DND-41 (cell line): ENCODE measurements at regions not wholly inside any gene's neighbourhood (a gene's known extent, or its start where the extent isn't known, plus 50 kb on each side); places are given as distances from the start of the nearest gene placed in this dataset.
A peak's percentile ranks its signal among the peaks of the same experiment; 100 is the strongest.
"Not testable (repeated sequence)": the region's sequence is repeated elsewhere in the genome, so short reads cannot be mapped to it uniquely, and the experiment has no call there.

Source experiments
- ATAC-seq: fragments of 200-7000 bp; cut with Tn5 transposase; 3 replicates; pipeline ENCODE4 v1.9.1; 2021; ENCODE audit warnings: low read depth; ENCODE audit not compliant: insufficient read depth
- DNase-seq: peaks from one replicate; pipeline ENCODE4 v3.0.0-alpha.2; 2020
- H2AFZ ChIP-seq: 2 replicates; pipeline ENCODE4 v1.6.0; 2012; ENCODE audit warnings: low read depth, low read length
- H3K27ac ChIP-seq: 2 replicates; pipeline ENCODE4 v1.5.1; 2012; ENCODE audit warnings: low read length, inconsistent platforms
- H3K27me3 ChIP-seq: fragments of 200-600 bp; sonication (generic); 2 replicates; pipeline ENCODE4 v1.6.0; 2012; ENCODE audit warnings: low read length, mild to moderate bottlenecking, inconsistent platforms; ENCODE audit not compliant: insufficient read depth, poor library complexity
- H3K36me3 ChIP-seq: 2 replicates; pipeline ENCODE4 v1.5.1; 2012; ENCODE audit warnings: low read length, inconsistent platforms; ENCODE audit not compliant: insufficient read depth
- H3K4me1 ChIP-seq: 2 replicates; pipeline ENCODE4 v1.5.1; 2012; ENCODE audit warnings: mild to moderate bottlenecking, low read length; ENCODE audit not compliant: insufficient read depth
- H3K4me2 ChIP-seq: 2 replicates; pipeline ENCODE4 v1.6.0; 2012; ENCODE audit warnings: mild to moderate bottlenecking, moderate library complexity, low read length, inconsistent platforms; ENCODE audit not compliant: insufficient read depth
- H3K4me3 ChIP-seq, 2 experiments: fragments of 200-600 bp in 1 of 2; shearing (Covaris generic) in 1 of 2; 2 replicates each; pipeline ENCODE4 v1.5.1; 2012 to 2016; ENCODE audit warnings: inconsistent platforms in 2 of 2, low read length in 2 of 2, mild to moderate bottlenecking in 2 of 2, low read depth in 1 of 2, moderate library complexity in 1 of 2
- H3K79me2 ChIP-seq: 2 replicates; pipeline ENCODE4 v1.6.0; 2012; ENCODE audit warnings: low read length, inconsistent platforms; ENCODE audit not compliant: insufficient read depth
- H3K9ac ChIP-seq: 2 replicates; pipeline ENCODE4 v1.6.0; 2012; ENCODE audit warnings: low read depth, mild to moderate bottlenecking, inconsistent platforms, low read length, moderate library complexity
- H3K9me3 ChIP-seq: 2 replicates; pipeline ENCODE4 v1.5.1; 2012; ENCODE audit warnings: low read length, moderate library complexity, mild to moderate bottlenecking, inconsistent platforms; ENCODE audit not compliant: insufficient read depth, severe bottlenecking
- H4K20me1 ChIP-seq: 2 replicates; pipeline ENCODE4 v1.6.0; 2012; ENCODE audit warnings: low read length; ENCODE audit not compliant: insufficient read depth
- CTCF ChIP-seq: IDR thresholded peaks from 2 replicates; pipeline ENCODE4 v1.5.1; 2012; ENCODE audit warnings: borderline replicate concordance, low read length, moderate library complexity, mild to moderate bottlenecking; ENCODE audit not compliant: poor library complexity, severe bottlenecking; ENCODE audit errors: extremely low read depth
- EZH2 ChIP-seq: IDR thresholded peaks from 3 replicates; pipeline ENCODE4 v1.6.1; 2012; ENCODE audit warnings: borderline replicate concordance, low read depth, mild to moderate bottlenecking, moderate library complexity, low read length, inconsistent platforms; ENCODE audit not compliant: severe bottlenecking

DNA sequence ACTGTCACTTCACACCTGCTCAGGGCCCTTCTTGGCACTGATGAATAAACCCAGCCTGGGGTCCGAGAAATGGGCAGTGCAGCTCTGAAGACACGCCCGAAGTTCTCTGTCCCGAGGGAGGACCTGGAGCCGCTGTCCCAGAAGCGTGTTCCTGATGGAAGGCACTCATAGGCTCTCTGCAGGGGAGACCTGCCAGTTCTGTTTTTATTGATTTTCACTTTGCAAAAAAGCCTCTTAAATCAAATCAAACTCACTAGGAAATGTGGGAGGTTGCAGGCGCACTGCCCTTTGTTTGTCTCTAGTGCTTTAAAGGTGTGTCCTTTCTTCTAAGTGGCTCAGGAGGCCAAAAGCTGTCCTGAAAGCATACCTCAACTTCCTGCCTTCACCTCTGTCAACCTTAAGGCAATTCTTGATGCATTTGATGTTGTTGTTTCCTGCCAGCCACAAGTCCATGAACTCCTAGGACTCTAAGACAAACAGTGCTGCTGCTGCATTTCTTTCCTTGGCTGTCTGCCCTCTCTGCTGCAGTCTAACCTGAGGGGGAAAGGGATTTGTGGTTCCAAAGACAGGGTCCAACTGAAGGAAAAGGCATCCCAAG, 663.2 kb downstream of the UQCRFS1 start:
- no peak overlapping the region for H3K9ac ChIP-seq
- DNase-seq: no peak
- ATAC-seq: no peak; the same call in 2 of the 3 replicates
- no peaks in the 10 kb centered on the region for H3K27me3 ChIP-seq
- H3K27ac ChIP-seq: peak overlapping the region; percentile 48
- peak overlapping the region; percentile 0; the same call in 1 of the 2 replicates for H2AFZ ChIP-seq
- H3K9me3 ChIP-seq: no peaks in the 10 kb centered on the region
- no peaks in the 10 kb centered on the region for H3K79me2 ChIP-seq
- H4K20me1 ChIP-seq: no peaks in the 10 kb centered on the region
- H3K36me3 ChIP-seq: no peaks in the 10 kb centered on the region
- no peak overlapping the region for H3K4me3 ChIP-seq
- peaks cover 42% of the 10 kb centered on the region for H3K4me1 ChIP-seq
- H3K4me2 ChIP-seq: no peak overlapping the region
- TF ChIP-seq CTCF: no peak
- TF ChIP-seq EZH2: no peak

DNA sequence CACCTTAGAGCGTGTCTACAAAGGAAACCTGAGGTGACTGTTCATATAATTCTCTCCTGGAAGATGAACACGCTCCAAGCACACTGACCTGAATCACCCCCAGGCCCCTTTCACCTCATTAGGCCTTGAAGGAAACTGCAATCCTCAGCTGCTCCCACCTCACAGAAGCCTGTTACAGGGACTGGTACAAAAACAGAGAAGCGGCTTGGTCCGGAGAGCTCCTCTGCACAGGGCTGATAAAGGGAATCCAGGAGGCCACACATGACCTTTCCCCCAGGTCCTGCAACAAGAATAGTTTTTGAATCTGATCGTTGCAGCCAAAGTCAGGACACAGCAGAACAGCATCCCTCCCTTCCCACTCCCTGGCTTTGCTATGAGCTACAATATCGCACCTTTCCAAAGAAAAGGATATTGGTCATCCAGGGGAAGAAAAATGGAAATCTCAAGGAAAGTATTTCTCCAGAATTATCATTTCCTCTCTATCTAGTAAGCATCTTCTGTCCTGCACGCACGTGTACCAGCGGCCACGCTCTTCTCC, 666.7 kb downstream of the UQCRFS1 start:
- Histone ChIP-seq H3K79me2 (no peaks in the 10 kb centered on the region), H3K4me3 (no peak overlapping the region), H3K4me1 (peaks cover 23% of the 10 kb centered on the region), H3K27me3 (no peaks in the 10 kb centered on the region), H3K36me3 (no peaks in the 10 kb centered on the region), H3K4me2 (no peak overlapping the region), H3K9me3 (no peaks in the 10 kb centered on the region), H3K9ac (no peak overlapping the region), H2AFZ (0 out of 2 replicates have a peak overlapping the region, but pooled peaks have one; percentile 8), H3K27ac (peak overlapping the region; percentile 6; the same call in 1 of the 2 replicates), H4K20me1 (no peaks in the 10 kb centered on the region)
- ATAC-seq (no peak), DNase-seq (no peak)
- TF ChIP-seq EZH2 (no peak), CTCF (no peak)

DNA sequence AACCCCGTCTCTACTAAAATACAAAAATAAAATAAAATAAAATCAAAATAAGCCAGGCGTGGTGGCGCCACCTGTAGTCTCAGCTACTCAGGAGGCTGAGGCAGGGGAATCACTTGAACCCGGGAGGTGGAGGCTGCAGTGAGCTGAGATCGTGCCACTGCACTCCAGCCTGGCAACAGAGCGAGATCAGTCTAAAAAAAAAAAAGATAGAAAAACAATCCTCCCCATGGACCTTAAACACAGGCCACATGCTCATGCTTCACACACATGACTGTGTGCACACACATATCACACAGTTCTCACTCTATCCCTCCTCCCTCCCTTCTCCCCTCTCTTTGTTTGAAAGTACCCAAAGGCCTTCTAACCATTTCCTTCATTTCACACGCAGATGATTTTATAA, 667.6 kb downstream of the UQCRFS1 start:
- H3K9me3 ChIP-seq, ATAC-seq, H3K4me3 ChIP-seq, DNase-seq, H3K4me2 ChIP-seq, H3K9ac ChIP-seq, H4K20me1 ChIP-seq, H3K27me3 ChIP-seq, H2AFZ ChIP-seq, H3K27ac ChIP-seq, H3K36me3 ChIP-seq, H3K79me2 ChIP-seq: not testable (repeated sequence)
- H3K4me1 ChIP-seq: peaks cover 23% of the 10 kb centered on the region

GRCh38 chr19:28544451-28545261, 668.3 kb downstream of the UQCRFS1 start:
- H3K4me2 ChIP-seq: no peak overlapping the region
- H3K9ac ChIP-seq: no peak overlapping the region
- DNase-seq (no peak), ATAC-seq (no peak)
- no peak overlapping the region for H3K4me3 ChIP-seq
- H3K9me3 ChIP-seq: no peaks in the 10 kb centered on the region
- no peaks in the 10 kb centered on the region for H4K20me1 ChIP-seq
- no peaks in the 10 kb centered on the region for H3K79me2 ChIP-seq
- no peak for TF ChIP-seq EZH2
- no peak for TF ChIP-seq CTCF
- peaks cover 17% of the 10 kb centered on the region for H3K4me1 ChIP-seq
- no peaks in the 10 kb centered on the region for H3K27me3 ChIP-seq
- H3K27ac ChIP-seq: no peak overlapping the region
- H3K36me3 ChIP-seq: no peaks in the 10 kb centered on the region
- H2AFZ ChIP-seq: no peak overlapping the region
